ENCODE measurements at regions not wholly inside any gene's neighbourhood (a gene's known extent, or its start where the extent isn't known, plus 50 kb on each side); places are given as distances from the start of the nearest gene placed in this dataset.

GRCh38 chr2:239662413-239663120 lies 261.7 kb upstream of the HDAC4 start:
- DNase-seq (ENCODE audit: low read depth): no peak
- TF ChIP-seq CTCF (conservative IDR thresholded peaks at IDR 0.05; ENCODE audit: control insufficient read depth, insufficient read depth, low read depth, low read length): no peak

GRCh38 chr2:239661334-239662312 lies 260.8 kb upstream of the HDAC4 start:
- no peak for TF ChIP-seq CTCF (conservative IDR thresholded peaks at IDR 0.05; ENCODE audit: control insufficient read depth, insufficient read depth, low read depth, low read length)
- no peak for DNase-seq (ENCODE audit: low read depth)
- H3K4me3 ChIP-seq (ENCODE audit: control insufficient read depth, low read depth, low read length): no peak overlapping the region

More at GRCh38 chr2:239662413-239663120, 261.7 kb upstream of the HDAC4 start:
- H3K4me3 ChIP-seq (ENCODE audit: control insufficient read depth, low read depth, low read length): no peak overlapping the region

- H3K4me3 ChIP-seq (ENCODE audit: control insufficient read depth, low read depth, low read length): no peak overlapping the region
- no peak for DNase-seq (ENCODE audit: low read depth)
- no peak for TF ChIP-seq CTCF (conservative IDR thresholded peaks at IDR 0.05; ENCODE audit: control insufficient read depth, insufficient read depth, low read depth, low read length)
Observed at GRCh38 chr2:239660390-239661230, 259.8 kb upstream of the HDAC4 start.

GRCh38 chr2:239657992-239658391 lies 257.2 kb upstream of the HDAC4 start:
- no peak for TF ChIP-seq CTCF (conservative IDR thresholded peaks at IDR 0.05; ENCODE audit: control insufficient read depth, insufficient read depth, low read depth, low read length)
- H3K4me3 ChIP-seq (ENCODE audit: control insufficient read depth, low read depth, low read length): no peak overlapping the region
- no peak for DNase-seq (ENCODE audit: low read depth)

- TF ChIP-seq CTCF (conservative IDR thresholded peaks at IDR 0.05; ENCODE audit: control insufficient read depth, insufficient read depth, low read depth, low read length): no peak
- H3K4me3 ChIP-seq (ENCODE audit: control insufficient read depth, low read depth, low read length): no peak overlapping the region
- no peak for DNase-seq (ENCODE audit: low read depth)
Observed at GRCh38 chr2:239657236-239657635, 256.4 kb upstream of the HDAC4 start.

GRCh38 chr2:239654266-239654665 lies 253.4 kb upstream of the HDAC4 start:
- H3K4me3 ChIP-seq (ENCODE audit: control insufficient read depth, low read depth, low read length): no peak overlapping the region
- DNase-seq (ENCODE audit: low read depth): no peak
- TF ChIP-seq CTCF (conservative IDR thresholded peaks at IDR 0.05; ENCODE audit: control insufficient read depth, insufficient read depth, low read depth, low read length): no peak
